T-helper 2 cell treated with Interferon-gamma antibody and Interleukin-4, amounts not matched to agents 100 ng/mL and 5 ng/mL, for 36 hours (primary cell): ENCODE measurements at regions not wholly inside any gene's neighbourhood (a gene's known extent, or its start where the extent isn't known, plus 50 kb on each side); places are given as distances from the start of the nearest gene placed in this dataset.
"Not testable (repeated sequence)": the region's sequence is repeated elsewhere in the genome, so short reads cannot be mapped to it uniquely, and the experiment has no call there.

Experiments used
- intact Hi-C: fragments of 100-400 bp; cut with micrococcal nuclease; formaldehyde crosslinking; loops from one replicate; pipeline ENCODE4 v1.15.1; 2023

DNA sequence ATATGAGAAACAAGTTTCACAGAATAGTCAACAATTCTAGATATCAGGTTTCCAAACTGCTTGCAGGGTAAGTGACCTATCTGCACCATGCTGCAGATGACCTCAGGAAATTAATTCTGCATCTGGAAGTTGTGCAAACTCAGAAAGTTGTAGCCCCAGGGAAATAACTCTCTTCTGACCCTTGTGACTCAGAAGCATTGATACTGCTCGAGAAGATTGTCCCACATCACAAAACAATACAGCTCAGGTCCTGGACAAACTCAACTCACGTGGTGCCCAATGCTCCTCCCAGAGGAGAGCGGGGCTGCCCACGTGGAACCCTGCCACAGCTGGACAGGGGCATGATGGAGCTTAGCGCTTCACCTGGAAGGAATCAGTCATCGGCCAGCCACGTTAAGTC, 221.9 kb upstream of the LRRC61 start:
- intact Hi-C loops = not testable (repeated sequence)

DNA sequence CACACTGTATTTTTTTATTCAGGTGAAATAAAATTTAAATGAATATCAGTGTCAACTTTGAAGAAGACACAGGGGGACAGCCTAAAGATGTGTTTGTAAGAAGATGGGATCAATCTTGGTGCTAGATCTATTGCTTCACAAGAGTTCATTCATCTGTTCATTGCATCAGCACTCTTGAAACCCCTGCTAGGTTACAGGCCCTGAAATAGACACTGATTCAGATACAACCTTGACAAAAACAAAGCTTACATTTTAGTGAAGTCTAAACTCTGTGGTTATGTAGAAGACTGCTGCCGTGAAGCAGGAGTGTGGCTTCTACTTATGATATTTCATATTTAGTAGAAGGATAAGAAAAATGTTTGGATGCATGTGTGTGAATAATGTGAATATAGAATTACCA, 215.9 kb upstream of the LRRC61 start:
- intact Hi-C loops = not testable (repeated sequence)

DNA sequence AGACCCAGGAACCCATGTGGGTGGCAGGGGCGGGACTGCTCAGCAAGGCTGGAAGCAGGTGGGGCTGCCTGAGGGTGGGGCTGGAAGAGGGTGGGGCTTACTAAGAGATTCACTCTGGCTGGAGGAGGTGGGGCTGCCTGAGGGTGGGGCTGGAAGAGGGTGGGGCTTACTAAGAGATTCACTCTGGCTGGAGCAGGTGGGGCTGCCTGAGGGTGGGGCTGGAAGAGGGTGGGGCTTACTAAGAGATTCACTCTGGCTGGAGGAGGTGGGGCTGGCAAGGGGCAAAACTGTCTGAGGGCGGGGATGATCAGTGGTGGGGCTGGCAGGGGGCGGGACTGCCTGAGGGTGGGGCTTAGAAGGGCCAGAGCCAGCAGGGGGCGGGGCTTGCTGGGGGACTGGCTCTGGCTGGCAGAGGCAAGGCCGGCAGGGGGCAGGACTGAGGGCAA, 212.8 kb upstream of the LRRC61 start:
- intact Hi-C loops = not testable (repeated sequence)

DNA sequence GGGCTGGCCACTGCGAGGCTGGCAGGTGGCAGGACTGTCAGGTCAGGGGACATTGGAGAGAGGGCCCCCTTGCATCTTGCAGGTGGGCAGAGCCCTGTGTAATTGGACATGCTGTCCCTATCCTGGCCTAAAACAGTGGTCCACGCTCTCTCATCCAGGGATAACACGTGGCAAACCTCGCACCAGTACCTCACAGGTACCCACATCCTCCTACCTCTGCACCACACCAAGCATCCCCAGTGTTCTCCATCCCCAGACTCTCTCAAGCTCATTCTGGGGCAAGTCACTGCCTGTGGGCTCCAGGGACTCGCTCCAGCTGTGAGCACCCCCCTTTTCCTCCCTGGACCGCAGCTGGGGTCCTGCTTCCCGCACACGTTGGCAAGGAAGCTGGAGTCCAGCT, 212.3 kb upstream of the LRRC61 start:
- intact Hi-C loops = not testable (repeated sequence)

DNA sequence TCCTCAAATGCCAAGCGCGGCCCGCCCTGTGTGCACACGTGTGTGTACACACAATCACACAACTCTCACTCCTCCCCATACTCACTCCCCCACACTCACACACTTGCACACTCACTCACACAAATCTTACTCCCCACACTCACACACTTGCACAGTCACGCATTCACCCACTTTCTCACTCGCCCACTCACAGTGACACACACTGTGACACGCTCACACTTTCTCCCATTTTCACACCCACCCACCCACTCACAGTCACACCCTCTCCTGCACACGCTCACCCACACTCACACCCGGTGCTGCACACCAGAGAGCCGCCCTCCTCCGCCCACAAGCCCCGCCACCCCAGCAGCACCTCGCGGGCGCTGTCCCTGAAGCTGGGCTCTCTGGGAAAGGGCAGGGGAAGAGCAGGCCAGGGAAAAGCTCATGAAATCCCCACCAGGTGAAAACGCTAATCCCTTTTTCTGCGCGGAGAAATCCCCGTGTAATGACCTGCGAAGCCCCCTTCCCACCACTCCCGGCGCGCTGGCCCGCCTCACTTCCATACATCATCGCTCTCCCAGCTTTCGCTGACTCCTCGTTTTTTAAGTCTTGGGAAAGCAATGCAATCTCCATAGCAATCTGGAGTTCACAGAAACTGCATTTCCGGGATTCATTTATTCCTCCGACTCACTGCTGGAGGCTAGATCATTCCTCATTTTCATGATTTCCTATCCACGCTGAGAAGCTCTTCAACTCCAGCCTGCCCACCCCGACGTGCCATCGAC, 211.6 kb upstream of the LRRC61 start:
- intact Hi-C loops = not testable (repeated sequence)

DNA sequence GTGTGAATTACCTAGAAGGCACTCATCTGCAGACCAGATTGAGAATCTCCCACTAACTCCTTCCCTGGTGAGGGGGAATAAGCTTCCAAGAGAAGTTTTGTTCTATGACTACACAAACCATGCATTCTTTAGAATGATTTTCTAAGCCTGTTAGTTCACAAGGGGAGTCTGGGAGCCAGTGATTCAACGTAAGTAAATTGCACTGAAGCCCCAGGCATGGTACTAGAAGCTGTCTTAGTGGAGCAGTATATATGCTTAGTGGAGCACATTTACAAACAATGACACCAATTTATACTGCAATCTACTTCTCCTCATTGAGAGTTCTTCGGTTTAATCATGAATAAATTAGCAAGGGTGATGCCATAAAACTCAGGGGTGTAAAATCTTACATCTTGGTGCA, 209.9 kb upstream of the LRRC61 start:
- intact Hi-C loops = not testable (repeated sequence)

DNA sequence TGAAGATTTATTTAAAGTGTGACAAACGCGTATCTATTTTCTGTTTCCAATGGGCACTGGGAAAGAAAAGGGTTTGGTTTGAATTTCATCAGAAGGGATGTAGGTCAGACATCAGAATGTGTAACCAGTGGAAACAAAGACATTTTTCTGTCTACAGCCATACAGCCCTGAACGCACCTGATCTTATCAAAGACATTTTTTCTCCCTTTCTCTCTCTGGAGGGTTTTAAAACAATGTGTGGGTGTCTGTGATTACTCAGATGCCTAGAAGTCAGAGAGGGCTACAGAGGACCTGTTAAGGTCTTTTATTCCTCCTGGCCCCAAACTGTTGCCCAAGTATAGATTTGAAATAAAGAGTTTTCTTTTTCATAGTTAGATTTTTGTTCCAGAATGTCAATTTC, 208.6 kb upstream of the LRRC61 start:
- intact Hi-C loops = not testable (repeated sequence)

DNA sequence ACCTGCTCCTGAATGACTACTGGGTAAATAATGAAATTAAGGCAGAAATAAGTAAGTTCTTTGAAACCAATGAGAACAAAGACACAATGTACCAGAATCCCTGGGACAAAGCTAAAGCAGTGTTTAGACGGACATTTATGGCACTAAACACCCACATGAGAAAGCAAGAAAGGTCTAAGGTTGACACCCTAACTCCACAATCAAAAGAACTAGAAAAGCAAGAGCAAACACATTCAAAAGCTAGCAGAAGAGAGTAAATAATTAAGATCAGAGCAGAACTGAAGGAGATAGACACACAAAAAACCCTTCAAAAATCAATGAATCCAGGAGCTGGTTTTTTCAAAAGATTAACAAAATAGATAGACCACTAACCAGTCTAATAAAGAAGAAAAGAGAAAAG, 203.2 kb upstream of the LRRC61 start:
- intact Hi-C loops = not testable (repeated sequence)

DNA sequence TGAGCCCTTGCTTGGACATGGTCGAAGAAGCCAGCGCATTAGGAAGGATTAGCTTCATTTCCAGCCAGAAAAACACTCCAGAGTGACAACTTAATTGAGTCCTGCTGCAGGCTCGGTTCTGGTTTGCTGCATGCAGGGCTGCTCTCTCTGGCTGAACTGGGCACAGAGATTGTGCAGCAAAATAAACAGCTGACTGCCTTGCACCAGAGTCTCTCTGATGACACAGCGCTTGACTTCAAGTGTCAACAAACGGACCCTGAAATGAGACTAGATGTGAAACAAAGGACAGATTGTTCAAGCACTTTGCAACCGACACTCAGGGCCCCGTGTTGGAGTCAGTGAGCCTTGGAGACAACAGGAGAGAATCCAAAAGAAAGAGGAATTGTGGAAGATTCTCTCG, 197.3 kb upstream of the LRRC61 start:
- intact Hi-C loops = not testable (repeated sequence)

DNA sequence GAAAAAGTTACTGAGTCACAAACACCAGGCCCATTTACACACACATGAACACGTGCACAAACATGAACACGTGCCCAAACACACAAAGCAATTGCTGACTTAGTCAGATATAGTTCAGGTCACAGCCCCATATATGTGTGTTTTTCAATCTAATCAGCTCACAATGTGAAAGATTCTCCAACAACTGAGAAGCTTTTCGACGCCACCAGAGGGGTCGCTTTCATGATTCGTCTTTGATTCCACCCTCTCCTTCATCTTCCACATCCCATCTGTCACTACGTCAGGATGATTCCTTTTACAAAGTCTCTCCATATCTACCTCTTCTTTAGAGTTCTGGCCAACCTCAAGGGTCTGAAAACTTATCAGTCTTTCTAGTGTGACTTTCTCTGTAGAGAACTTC, 188.7 kb upstream of the LRRC61 start:
- intact Hi-C loops = not testable (repeated sequence)

DNA sequence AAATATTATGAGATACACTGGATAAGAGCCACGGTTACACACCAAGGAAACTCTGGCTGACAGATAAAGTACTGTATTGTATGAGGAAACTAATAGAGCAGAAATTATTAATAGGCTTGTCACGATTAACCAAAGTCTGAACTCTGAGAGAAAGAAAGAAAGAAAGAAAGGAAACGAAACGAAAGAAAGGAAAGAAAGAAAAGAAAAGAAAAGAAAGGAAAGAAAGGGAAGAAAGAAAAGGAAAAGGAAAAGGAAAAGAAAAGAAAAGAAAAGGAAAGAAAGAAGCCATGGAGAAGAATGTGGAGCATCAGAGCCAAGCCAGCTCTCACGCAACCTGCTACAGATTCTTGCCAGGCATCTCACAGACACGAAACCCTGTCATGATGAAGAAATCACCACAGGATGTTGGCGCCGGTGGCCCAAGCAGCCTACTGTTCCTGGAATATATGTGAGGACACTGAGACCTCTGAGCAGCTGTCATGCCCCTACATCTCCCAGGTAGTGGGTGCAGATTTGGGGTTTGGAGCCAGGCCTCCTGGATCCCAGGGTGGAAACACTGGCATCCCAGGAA, 187.4 kb upstream of the LRRC61 start:
- intact Hi-C loops = not testable (repeated sequence)

DNA sequence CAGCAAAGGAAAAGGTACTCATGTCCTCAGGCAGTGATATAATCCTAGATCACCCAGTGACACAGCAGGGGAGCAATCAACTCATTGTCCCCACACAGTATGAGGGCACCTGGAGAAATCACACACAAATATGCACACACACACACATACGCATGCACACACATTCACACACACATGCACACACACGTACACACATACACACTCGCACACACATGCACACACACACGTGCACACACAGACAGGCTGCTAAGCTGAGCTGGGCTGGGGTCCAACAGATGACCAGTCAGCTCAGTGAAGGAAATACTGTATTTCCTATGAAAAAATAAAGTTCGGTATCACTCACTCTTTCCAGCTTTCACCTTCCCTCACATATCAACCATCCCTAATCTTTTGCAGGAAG, 183.3 kb upstream of the LRRC61 start:
- intact Hi-C loops = not testable (repeated sequence)

DNA sequence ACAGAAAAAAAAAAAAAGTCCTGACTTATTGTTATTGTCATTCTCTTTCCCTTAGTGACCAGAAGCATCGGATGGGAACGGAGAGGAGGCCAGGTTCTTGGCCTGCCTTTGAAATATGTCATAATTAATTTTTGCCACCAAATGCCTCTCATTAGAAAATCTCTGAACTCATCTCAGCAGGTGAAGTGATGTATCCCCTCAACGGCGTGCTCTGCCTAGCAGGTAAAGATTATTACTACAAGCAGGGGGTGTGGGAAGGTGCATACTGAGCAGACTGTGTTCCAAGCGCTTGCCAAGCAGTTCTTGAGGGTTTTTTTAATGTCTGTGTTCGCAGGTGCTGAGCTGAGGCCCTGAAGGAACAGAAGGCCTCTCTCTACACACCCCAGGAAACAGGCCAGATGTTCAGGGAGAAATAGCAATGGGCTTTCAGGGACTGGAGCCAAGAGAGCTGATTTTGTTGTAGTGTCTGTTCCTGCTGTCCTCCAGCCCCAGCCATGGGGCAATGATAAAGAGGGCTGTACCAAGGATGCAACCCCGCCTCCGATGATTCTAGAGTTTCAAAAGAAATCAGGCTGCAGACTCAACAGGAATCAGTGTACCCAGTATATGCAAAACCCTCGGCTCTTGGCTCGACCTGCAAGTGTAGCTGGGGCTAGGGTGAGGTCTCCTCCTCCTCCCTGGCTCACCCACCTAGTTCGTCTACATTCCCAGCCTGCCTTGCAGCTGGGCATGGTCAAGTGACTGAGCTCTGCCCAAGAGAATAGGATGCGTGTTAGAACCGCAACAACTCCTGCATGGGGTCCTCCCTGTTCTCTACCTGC, 181.4 kb upstream of the LRRC61 start:
- intact Hi-C loops = not testable (repeated sequence)

DNA sequence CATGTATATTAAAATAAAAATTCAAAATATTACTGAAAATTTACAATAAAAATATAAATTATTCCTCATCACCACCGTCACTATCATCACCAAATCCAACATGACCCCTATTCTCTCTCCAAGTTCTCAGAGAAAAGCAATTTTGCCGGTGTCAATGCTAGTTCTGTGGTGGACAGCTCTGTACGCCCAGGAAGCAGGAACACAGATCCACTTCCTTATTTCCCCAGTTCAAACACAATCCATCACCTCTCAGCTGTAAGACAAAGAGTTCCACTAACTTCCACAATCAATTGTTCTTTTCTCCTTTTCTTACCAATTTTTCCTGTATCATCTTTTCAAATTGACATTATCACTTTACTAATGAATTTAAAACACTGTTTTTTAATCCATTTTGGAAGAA, 177.0 kb upstream of the LRRC61 start:
- intact Hi-C loops = not testable (repeated sequence)

DNA sequence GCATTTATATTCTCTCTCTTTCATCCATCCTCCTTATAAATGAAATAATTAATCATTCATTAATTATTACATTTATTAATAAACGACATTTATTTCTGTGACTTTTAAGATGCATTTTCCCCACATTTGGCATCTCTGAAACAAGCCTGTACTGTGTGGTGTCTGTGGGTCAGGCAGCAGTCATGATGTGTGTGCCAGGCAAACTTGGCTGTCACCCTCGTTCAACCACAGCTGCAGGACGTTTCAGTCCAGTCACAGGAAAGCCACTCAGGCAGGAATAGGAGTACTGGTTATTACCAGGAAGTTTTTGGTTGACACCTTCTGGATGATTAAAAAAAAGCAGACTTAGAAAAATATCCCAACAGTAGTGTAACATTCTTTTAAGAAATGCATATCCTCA, 175.6 kb upstream of the LRRC61 start:
- intact Hi-C loops = not testable (repeated sequence)

DNA sequence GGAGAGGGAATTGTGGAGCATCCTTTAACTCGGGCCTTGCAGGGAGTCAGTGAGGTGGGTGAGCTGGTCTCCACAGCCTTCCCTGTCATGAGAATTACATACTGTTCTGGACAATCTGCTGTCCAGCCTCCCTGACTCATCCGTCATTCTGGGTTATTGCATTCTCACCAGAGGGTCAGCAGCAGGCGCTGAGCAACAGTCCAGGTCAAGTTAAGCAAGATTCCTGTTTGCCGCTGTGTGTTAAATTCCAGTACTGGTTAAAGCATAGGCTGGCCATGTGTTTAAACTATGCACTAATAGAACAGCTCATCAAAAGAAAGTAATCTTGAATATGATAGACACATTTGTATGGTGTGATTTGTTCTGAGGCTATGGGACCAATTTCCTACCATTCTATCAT, 167.1 kb upstream of the LRRC61 start:
- intact Hi-C loops = not testable (repeated sequence)

DNA sequence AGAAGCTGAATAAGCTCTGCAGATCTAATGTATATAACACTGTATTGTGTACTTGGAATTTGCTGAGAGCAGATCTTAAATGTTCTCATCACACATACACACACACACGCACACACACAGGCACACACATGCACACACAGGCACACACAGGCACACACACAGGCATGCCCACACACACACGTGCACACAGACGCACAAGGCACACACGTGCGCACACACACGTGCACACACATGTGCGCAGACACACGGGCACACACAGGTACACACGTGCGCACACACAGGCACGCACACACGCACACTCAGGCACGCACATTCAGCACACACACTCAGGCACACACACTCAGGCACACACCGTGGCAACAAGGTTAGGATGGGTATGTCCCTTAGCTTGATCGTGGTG, 164.5 kb upstream of the LRRC61 start:
- intact Hi-C loops = not testable (repeated sequence)

DNA sequence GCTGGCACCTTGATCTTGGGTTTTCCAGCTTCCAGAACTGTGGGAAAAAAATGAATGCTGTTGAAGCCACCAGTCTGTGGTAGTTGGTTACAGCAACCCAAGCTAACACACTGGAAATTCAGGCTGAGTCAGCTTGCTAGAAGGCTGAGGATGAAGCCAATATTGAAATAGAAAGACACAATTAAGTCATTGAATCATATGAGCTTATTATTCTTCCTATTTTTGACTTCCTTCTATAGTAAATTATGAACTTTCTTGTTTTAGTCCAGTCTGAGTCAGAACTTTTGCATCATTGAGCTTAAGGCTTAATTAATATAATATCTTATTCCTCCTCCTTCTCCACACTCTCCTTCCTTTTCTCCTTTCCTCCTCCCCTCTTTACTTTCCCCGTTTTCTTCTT, 153.6 kb upstream of the LRRC61 start:
- intact Hi-C loops = not testable (repeated sequence)

DNA sequence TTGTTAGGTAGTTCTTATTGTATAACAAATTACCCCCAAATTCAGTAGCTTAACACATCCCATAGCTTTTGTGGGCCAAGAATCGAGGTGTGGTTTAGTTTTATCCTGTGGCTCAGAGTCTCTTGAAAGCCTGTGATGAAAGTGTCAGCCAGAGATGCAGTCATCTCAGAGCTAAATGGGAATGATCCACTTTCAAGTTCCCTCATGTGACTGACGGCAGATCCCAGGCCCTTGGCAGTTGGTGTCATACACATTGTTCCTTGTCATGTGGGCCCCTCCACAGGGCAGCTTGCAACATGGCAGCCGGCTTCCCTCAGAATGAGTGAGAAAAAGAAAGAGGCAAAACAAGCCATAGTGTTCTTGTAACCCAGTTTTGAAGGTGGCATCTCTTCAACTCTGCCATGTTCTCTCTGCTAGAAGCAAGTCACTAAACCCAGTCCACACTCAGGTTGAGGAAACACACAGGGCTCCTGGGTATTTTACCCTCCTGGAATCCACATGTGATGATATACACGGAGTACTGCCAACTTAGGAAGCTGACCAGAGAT, 153.1 kb upstream of the LRRC61 start:
- intact Hi-C loops = not testable (repeated sequence)

DNA sequence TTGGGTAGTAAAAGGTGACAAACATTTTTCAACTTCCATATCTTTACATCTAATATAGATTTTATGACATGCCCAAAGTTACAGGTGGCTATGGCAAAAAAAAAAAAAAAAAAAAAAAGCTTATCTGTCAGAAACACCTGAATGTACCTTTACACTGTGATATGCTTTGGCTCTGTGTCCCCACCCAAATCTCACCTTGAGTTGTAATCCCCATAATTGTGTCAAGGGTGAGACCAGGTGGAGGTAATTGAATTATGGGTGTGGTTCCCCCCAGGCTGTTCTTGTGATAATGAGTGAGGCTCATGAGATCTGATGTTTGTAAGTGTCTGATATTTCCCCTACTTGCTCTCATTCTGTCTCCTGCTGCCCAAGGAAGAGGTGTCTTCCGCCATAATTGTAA, 139.6 kb upstream of the LRRC61 start:
- intact Hi-C loops = not testable (repeated sequence)

DNA sequence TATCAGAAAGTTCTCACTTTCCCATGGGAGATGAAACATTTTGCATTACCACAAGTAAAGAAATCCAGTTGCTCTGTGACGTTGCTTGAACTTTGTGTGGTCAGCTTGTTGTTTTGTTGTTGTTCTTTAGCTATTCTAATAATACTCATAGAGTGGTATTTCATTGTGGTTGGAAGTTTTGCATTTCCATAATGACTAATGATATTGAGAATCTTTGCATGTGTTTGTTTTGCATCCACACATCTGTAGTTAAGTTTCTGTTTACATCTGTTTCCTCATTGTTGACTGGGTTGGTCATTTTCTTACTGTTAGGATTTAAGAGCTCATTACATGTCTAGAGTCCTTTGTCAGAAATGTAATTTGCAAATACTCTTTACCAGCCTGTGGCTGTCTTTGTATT, 133.2 kb upstream of the LRRC61 start:
- intact Hi-C loops = not testable (repeated sequence)

DNA sequence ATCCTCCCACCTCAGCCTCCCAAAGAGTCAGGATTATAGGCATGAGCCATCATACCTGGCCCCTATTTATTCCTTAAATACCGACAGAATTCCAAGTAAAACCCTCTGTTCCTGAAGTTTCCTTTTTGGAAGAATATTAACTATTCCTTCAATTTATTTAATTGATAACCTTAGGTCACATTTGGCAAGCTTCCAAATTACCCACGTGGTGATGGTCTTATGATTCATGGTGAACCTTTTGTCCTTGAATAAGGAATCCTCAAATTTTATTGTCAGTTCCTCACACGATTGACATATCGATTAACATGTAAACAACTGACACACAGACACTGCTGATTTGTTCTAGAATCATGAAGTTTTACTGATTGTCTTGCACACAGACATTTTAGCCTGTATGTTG, 130.6 kb upstream of the LRRC61 start:
- intact Hi-C loops = not testable (repeated sequence)
